ENCODE measurements at regions not wholly inside any gene's neighbourhood (a gene's known extent, or its start where the extent isn't known, plus 50 kb on each side); places are given as distances from the start of the nearest gene placed in this dataset.

- TF ChIP-seq E2F1 (CRISPR knock-in tag; IDR thresholded peaks at IDR 0.05) (no peak), ZNF425 (CRISPR knock-in tag; conservative IDR thresholded peaks at IDR 0.05) (no peak), ZBTB21 (CRISPR knock-in tag; IDR thresholded peaks at IDR 0.05; ENCODE audit: borderline replicate concordance) (no peak), ESRRA (CRISPR knock-in tag; IDR thresholded peaks at IDR 0.05; ENCODE audit: borderline replicate concordance) (no peak), TEAD4 (CRISPR knock-in tag; IDR thresholded peaks at IDR 0.05) (no peak), ZNF263 (CRISPR knock-in tag; IDR thresholded peaks at IDR 0.05; ENCODE audit: low read depth) (no peak)
Observed at GRCh38 chr12:61043838-61044237, 1216.4 kb upstream of the USP15 start (continued).

GRCh38 chr12:61044766-61045165, 1215.4 kb upstream of the USP15 start:
- ATAC-seq = no peak
- Mint-ChIP-seq H3K4me3 (no peak overlapping the region), H3K27ac (no peak overlapping the region), H3K36me3 (no peaks in the 10 kb centered on the region), H3K27me3 (ENCODE audit: low read depth) (no peaks in the 10 kb centered on the region), H3K9me3 (no peaks in the 10 kb centered on the region), H3K4me1 (no peaks in the 10 kb centered on the region)
- no peak for TF ChIP-seq ARID4B (CRISPR knock-in tag; IDR thresholded peaks at IDR 0.05; ENCODE audit: borderline replicate concordance)
- TF ChIP-seq GRHL2 (CRISPR knock-in tag; IDR thresholded peaks at IDR 0.05; ENCODE audit: insufficient replicate concordance, severe bottlenecking) = no peak
- no peak for TF ChIP-seq MAX (CRISPR knock-in tag; IDR thresholded peaks at IDR 0.05)
- TF ChIP-seq FOXP1 (CRISPR knock-in tag; IDR thresholded peaks at IDR 0.05; ENCODE audit: borderline replicate concordance) = no peak
- TF ChIP-seq OVOL2 (CRISPR knock-in tag; IDR thresholded peaks at IDR 0.05; ENCODE audit: borderline replicate concordance) = no peak
- no peak for TF ChIP-seq GTF2I (CRISPR knock-in tag; conservative IDR thresholded peaks at IDR 0.05)
- no peak for TF ChIP-seq NFE2L1 (CRISPR knock-in tag; IDR thresholded peaks at IDR 0.05)
- TF ChIP-seq TCF7 (CRISPR knock-in tag; IDR thresholded peaks at IDR 0.05; ENCODE audit: low read depth) = no peak
- TF ChIP-seq ZNF512 (CRISPR knock-in tag; IDR thresholded peaks at IDR 0.05; ENCODE audit: borderline replicate concordance) = no peak
- TF ChIP-seq USF1 (CRISPR knock-in tag; IDR thresholded peaks at IDR 0.05) = no peak
- TF ChIP-seq FOXP4 (CRISPR knock-in tag; IDR thresholded peaks at IDR 0.05) = no peak
- no peak for DNase-seq (ENCODE audit: low spot score)
- POLR2A ChIA-PET = no interaction called here
- CTCF ChIA-PET = no interaction called here
